ENCODE measurements at regions not wholly inside any gene's neighbourhood (a gene's known extent, or its start where the extent isn't known, plus 50 kb on each side); places are given as distances from the start of the nearest gene placed in this dataset.

DNA sequence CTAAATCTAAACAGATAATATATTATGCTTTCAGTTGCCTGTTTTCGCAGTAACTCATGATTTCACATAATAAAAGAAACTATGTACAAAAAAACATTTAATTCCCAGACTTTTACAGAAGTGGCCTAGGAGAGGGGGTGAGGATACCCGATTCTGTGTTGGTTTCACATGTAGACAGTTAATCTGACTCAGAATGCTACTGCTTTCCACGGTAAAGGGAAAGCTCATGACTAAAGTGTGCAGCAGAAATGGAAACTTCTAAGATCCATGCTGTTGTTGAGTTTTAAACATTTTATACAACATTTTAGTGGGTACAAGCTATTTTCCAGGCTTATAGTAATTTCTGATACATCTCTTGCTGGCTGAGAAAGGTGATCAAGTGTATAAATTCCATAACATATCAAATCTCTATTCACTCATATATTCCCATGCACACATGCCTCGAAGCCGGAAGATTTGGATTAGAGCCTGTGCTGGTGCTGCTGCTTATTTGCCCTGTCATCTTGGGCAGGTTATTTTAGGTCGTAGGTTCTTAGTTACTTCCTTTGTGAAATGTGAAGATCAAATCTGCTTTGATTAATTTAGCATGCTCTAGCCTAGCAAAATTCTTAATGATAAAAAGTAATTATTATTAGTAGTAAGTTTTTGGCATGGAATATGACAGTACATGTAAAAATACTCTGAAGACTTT is 896.7 kb upstream of the MAP3K7 start:
- intact Hi-C loops (cut with DNase I) = no loop called here
- Histone ChIP-seq H3K9me3 (no peaks in the 10 kb centered on the region), H3K4me3 (no peak overlapping the region), H3K27ac (no peak overlapping the region), H3K27me3 (ENCODE audit: insufficient read depth in 3 of 3, low read length in 2 of 3) (no peaks in the 10 kb centered on the region), H3K36me3 (ENCODE audit: insufficient read depth in 1 of 2, low read depth in 1 of 2) (no peaks in the 10 kb centered on the region), H3K4me1 (peaks cover 5% of the 10 kb centered on the region)
- ATAC-seq (no peak), DNase-seq (no peak)
- TF ChIP-seq, protein P1, sequence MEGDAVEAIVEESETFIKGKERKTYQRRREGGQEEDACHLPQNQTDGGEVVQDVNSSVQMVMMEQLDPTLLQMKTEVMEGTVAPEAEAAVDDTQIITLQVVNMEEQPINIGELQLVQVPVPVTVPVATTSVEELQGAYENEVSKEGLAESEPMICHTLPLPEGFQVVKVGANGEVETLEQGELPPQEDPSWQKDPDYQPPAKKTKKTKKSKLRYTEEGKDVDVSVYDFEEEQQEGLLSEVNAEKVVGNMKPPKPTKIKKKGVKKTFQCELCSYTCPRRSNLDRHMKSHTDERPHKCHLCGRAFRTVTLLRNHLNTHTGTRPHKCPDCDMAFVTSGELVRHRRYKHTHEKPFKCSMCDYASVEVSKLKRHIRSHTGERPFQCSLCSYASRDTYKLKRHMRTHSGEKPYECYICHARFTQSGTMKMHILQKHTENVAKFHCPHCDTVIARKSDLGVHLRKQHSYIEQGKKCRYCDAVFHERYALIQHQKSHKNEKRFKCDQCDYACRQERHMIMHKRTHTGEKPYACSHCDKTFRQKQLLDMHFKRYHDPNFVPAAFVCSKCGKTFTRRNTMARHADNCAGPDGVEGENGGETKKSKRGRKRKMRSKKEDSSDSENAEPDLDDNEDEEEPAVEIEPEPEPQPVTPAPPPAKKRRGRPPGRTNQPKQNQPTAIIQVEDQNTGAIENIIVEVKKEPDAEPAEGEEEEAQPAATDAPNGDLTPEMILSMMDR (IDR thresholded peaks at IDR 0.05) = no peak
- 33 to 46% (median 38%) methylated on average over 6 of the region's 6 CpGs for WGBS, 3 donors

DNA sequence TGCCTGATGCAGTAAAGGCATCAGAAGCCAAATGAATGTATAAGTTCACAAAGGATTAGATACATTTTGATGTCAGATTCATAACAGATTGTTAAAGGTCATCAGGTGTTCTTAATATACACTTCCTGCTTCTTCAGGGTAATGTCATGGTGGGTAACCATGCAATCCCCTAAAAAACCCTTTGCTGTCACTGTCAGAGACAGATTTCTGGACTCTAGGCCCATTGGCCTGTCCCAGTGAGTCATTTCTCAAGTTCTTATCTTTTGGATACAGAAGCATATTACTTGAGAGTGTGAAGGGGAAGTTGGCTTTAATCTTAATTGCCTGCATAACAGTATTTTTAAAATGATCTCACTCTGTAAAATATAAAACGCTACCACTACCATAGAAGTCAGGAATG is 895.6 kb upstream of the MAP3K7 start:
- Histone ChIP-seq H3K36me3 (ENCODE audit: insufficient read depth in 1 of 2, low read depth in 1 of 2) (no peaks in the 10 kb centered on the region), H3K27me3 (ENCODE audit: insufficient read depth in 3 of 3, low read length in 2 of 3) (no peaks in the 10 kb centered on the region), H3K4me3 (no peak overlapping the region), H3K4me1 (peaks cover 5% of the 10 kb centered on the region), H3K27ac (no peak overlapping the region), H3K9me3 (no peaks in the 10 kb centered on the region)
- TF ChIP-seq, protein P1 (IDR thresholded peaks at IDR 0.05) = no peak
- WGBS, 3 donors = 48 to 60% (median 55%) methylated on average over 1 of the region's 1 CpG
- intact Hi-C loops (cut with DNase I) = no loop called here
- no peak for DNase-seq
- ATAC-seq = no peak

DNA sequence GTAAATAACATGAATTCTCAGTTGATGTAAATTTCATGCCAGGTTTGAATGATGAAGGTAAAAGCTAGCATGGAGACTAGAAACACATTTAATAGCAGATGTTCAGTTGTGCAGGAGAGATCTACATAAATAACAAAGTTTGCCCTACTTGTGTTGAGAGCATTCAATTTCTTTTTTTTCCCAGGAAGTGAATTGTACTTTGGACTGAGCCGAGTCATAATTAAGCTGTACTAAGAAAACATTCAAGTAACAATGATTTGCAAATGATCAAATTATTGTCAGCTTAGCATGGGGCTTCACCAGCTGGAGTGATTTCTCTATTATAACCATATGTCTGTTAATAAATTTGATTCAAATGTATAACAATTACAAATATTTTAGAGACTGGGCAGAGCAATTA is 893.5 kb upstream of the MAP3K7 start:
- Histone ChIP-seq H3K27me3 (ENCODE audit: insufficient read depth in 3 of 3, low read length in 2 of 3) (no peaks in the 10 kb centered on the region), H3K4me3 (no peak overlapping the region), H3K27ac (no peak overlapping the region), H3K36me3 (ENCODE audit: insufficient read depth in 1 of 2, low read depth in 1 of 2) (no peaks in the 10 kb centered on the region), H3K4me1 (peaks cover 5% of the 10 kb centered on the region), H3K9me3 (no peaks in the 10 kb centered on the region)
- no peak for DNase-seq
- intact Hi-C loops (cut with DNase I) = no loop called here
- TF ChIP-seq, protein P1 (IDR thresholded peaks at IDR 0.05) = no peak
- 38 to 55% (median 46%) methylated on average over 1 of the region's 1 CpG for whole genome bisulfite sequencing, 3 donors
- ATAC-seq = no peak

DNA sequence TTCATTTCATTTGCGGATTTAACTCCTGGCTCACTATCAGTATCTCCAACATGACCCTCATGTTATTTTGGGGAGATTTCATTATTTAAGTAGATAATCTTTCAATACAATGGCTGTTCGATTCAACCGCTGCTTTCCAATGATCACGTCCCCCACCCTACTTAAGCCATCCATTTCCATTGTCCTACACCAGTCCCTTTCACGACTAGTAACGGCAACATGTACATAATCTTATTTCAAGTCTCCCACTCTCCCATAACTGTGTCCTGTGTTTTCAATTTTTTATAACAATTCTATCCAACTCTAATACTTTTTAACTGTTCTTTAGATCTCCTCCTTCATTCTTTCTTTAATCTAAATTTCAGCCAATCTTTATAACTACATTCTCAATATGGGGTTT is 890.8 kb upstream of the MAP3K7 start:
- TF ChIP-seq, protein P1 (IDR thresholded peaks at IDR 0.05) = no peak
- 97 to 99% (median 98%) methylated on average over 6 of the region's 6 CpGs for WGBS, 3 donors
- DNase-seq (no peak), ATAC-seq (no peak)
- Histone ChIP-seq H3K9me3 (no peaks in the 10 kb centered on the region), H3K4me1 (no peaks in the 10 kb centered on the region), H3K36me3 (ENCODE audit: insufficient read depth in 1 of 2, low read depth in 1 of 2) (no peaks in the 10 kb centered on the region), H3K27me3 (ENCODE audit: insufficient read depth in 3 of 3, low read length in 2 of 3) (no peaks in the 10 kb centered on the region), H3K27ac (no peak overlapping the region), H3K4me3 (no peak overlapping the region)
- intact Hi-C loops (cut with DNase I) = no loop called here

DNA sequence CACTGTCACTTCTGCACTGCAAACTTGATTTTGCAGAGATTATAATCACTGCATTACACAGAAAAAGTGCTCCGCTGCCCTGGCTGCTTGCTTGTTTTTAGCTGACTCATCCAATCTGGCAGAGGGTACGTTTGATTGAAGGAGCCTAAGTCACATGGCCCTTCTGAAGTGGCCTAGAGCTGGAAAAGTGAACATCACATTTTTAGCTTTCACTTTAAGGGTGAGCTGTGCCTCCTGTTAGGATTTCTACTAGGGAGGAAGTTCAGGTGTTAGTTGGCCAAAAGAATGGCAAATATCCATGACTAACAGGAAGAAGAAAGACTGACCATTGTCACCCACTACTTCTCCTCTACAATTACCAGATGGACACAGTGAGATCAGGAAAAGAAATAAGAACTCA is 889.1 kb upstream of the MAP3K7 start:
- 10 to 38% (median 12%) methylated on average over 2 of the region's 2 CpGs for WGBS, 3 donors
- ATAC-seq (no peak), DNase-seq (no peak)
- Histone ChIP-seq H3K27ac (no peak overlapping the region), H3K9me3 (no peaks in the 10 kb centered on the region), H3K36me3 (ENCODE audit: insufficient read depth in 1 of 2, low read depth in 1 of 2) (no peaks in the 10 kb centered on the region), H3K4me3 (no peak overlapping the region), H3K27me3 (ENCODE audit: insufficient read depth in 3 of 3, low read length in 2 of 3) (no peaks in the 10 kb centered on the region), H3K4me1 (no peaks in the 10 kb centered on the region)
- TF ChIP-seq, protein P1 (IDR thresholded peaks at IDR 0.05) = no peak
- intact Hi-C loops (cut with DNase I) = no loop called here
